Erythroblast (primary cell): ENCODE measurements at regions not wholly inside any gene's neighbourhood (a gene's known extent, or its start where the extent isn't known, plus 50 kb on each side); places are given as distances from the start of the nearest gene placed in this dataset.
"Not testable (repeated sequence)": the region's sequence is repeated elsewhere in the genome, so short reads cannot be mapped to it uniquely, and the experiment has no call there.

Experiments used
- GATA1 ChIP-seq: IDR thresholded peaks from 2 replicates; pipeline ENCODE4 v1.6.1; 2011; ENCODE audit warnings: low read depth, mild to moderate bottlenecking, control low read depth, low read length, moderate library complexity
- POLR2A ChIP-seq: IDR thresholded peaks from 2 replicates; pipeline ENCODE4 v1.6.1; 2011; ENCODE audit warnings: mild to moderate bottlenecking, low read length

DNA sequence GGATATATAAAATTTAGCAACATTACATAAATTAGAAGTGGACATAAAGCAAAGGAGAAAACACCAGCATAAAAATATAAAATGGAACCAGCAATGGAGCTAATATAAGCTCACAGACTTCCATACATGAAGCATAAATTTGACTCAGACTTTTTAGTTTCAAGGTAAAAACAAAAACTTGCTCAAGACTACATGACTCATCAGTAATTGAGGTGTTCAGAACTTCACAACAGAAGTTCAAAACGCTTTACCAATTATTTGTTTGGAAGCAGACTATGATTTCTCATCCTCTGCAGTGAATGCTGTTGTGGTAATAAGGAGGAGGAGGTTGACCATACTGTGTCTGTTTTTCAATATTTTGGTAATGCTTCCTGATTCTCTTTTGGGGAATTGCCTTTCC, 192.0 kb upstream of the MEIS1 start:
- TF ChIP-seq POLR2A, GATA1: not testable (repeated sequence)
